HL-60/S4 treated with retinoic acid at 250 ng/mL for 4 days and 3 days (cell line): ENCODE measurements at regions not wholly inside any gene's neighbourhood (a gene's known extent, or its start where the extent isn't known, plus 50 kb on each side); places are given as distances from the start of the nearest gene placed in this dataset.

Experiments used
- in situ Hi-C: fragments of 300-500 bp; cut with MboI; formaldehyde crosslinking; loops from 2 replicates; pipeline ENCODE4 v1.7.0; 2022; ENCODE audit warnings: low sequenced_read_pairs

GRCh38 chr14:98018628-98019027 is 1221.4 kb downstream of the VRK1 start:
- in situ Hi-C loops, result no loop called here

GRCh38 chr14:98022541-98023520 is 1225.6 kb downstream of the VRK1 start:
- in situ Hi-C loops, result no loop called here

- in situ Hi-C loops, result no loop called here
These were observed 1231.0 kb downstream of the VRK1 start for GRCh38 chr14:98028162-98028561.

GRCh38 chr14:98035396-98035795 is 1236.6 kb downstream of the BCL11B start:
- in situ Hi-C loops, result no loop called here

- in situ Hi-C loops, result no loop called here
These were observed 1234.2 kb downstream of the BCL11B start for GRCh38 chr14:98037831-98038230.

- in situ Hi-C loops, result no loop called here
These were observed 1215.1 kb downstream of the BCL11B start for GRCh38 chr14:98056946-98057345.

- in situ Hi-C loops, result no loop called here
These were observed 1212.9 kb downstream of the BCL11B start for GRCh38 chr14:98059106-98059505.

- in situ Hi-C loops, result no loop called here
These were observed 1209.9 kb downstream of the BCL11B start for GRCh38 chr14:98062083-98062482.

- in situ Hi-C loops, result no loop called here
These were observed 1202.3 kb downstream of the BCL11B start for GRCh38 chr14:98069712-98070171.

- in situ Hi-C loops, result no loop called here
These were observed 1201.5 kb downstream of the BCL11B start for GRCh38 chr14:98070536-98070935.

GRCh38 chr14:98074111-98074510 is 1197.9 kb downstream of the BCL11B start:
- in situ Hi-C loops, result no loop called here

- in situ Hi-C loops, result no loop called here
These were observed 1194.8 kb downstream of the BCL11B start for GRCh38 chr14:98077176-98077575.

GRCh38 chr14:98082833-98083232 is 1189.2 kb downstream of the BCL11B start:
- in situ Hi-C loops, result no loop called here

- in situ Hi-C loops, result no loop called here
These were observed 1186.2 kb downstream of the BCL11B start for GRCh38 chr14:98085751-98086150.

GRCh38 chr14:98093111-98093510 is 1178.9 kb downstream of the BCL11B start:
- in situ Hi-C loops, result no loop called here

- in situ Hi-C loops, result no loop called here
These were observed 1172.5 kb downstream of the BCL11B start for GRCh38 chr14:98099527-98099926.

GRCh38 chr14:98101323-98101722 is 1170.7 kb downstream of the BCL11B start:
- in situ Hi-C loops, result no loop called here

- in situ Hi-C loops, result no loop called here
These were observed 1168.3 kb downstream of the BCL11B start for GRCh38 chr14:98103705-98104104.

- in situ Hi-C loops, result no loop called here
These were observed 1162.7 kb downstream of the BCL11B start for GRCh38 chr14:98109326-98109725.

GRCh38 chr14:98112194-98112780 is 1159.7 kb downstream of the BCL11B start:
- in situ Hi-C loops, result no loop called here

- in situ Hi-C loops, result no loop called here
These were observed 1157.7 kb downstream of the BCL11B start for GRCh38 chr14:98114122-98114895.
